SU-DHL-6 (cell line): ENCODE measurements at regions not wholly inside any gene's neighbourhood (a gene's known extent, or its start where the extent isn't known, plus 50 kb on each side); places are given as distances from the start of the nearest gene placed in this dataset.

Experiments used
- CTCF ChIP-seq: fragments of 200-600 bp; sonication (generic); IDR thresholded peaks from one replicate; pipeline ENCODE4 v1.5.1; 2017; ENCODE audit warnings: antibody characterized with exemption, mild to moderate bottlenecking, low read length, moderate library complexity; ENCODE audit not compliant: insufficient read depth, poor library complexity, severe bottlenecking
- EZH2phosphoT487 ChIP-seq: fragments of 200-600 bp; sonication (generic), shearing (Covaris generic); conservative IDR thresholded peaks from 2 replicates; pipeline ENCODE4 v1.6.1; 2018; ENCODE audit warnings: mild to moderate bottlenecking, antibody characterized with exemption, low read length, moderate library complexity, mixed read lengths

- TF ChIP-seq CTCF (no peak), EZH2phosphoT487 (no peak)
Observed at GRCh38 chr14:86944434-86944833, 1048.5 kb downstream of the GALC start.
